Fibroblast of lung (primary cell): ENCODE measurements at regions not wholly inside any gene's neighbourhood (a gene's known extent, or its start where the extent isn't known, plus 50 kb on each side); places are given as distances from the start of the nearest gene placed in this dataset.

Source experiments
- EZH2 ChIP-seq: IDR thresholded peaks from 2 replicates; pipeline ENCODE4 v1.5.1; 2012; ENCODE audit warnings: low read length, control low read depth, mild to moderate bottlenecking; ENCODE audit errors: missing control alignments
- TF ChIP-seq, protein P1 (sequence below), 2 donors: IDR thresholded peaks in 1 of 2; conservative IDR thresholded peaks in 1 of 2; 1 replicate in 1 of 2; 2 replicates in 1 of 2; pipeline ENCODE4 v1.5.1; 2011 to 2012; ENCODE audit warnings: low read length in 2 of 2, control low read depth in 1 of 2, inconsistent platforms in 1 of 2, low read depth in 1 of 2, mild to moderate bottlenecking in 1 of 2

DNA sequence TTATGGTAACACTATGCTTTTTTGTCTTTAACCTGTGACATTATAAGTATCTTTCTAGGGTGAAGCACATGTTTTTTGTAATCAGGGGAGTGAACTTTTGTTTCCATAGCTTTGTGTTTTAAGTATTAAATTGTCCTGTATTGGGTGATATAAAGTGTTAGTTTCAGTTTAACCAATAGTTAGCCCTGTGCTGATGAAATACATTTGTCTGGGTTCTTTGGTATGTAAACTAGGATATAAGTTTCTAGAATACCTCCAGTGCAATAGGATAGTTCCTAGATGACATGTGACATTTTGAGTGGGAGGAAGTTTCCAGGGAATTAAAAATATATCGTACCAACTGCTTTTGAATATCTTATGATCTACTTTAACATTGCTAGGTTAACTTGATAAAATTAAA is 611.0 kb upstream of the MARCKS start:
- TF ChIP-seq, protein P1, sequence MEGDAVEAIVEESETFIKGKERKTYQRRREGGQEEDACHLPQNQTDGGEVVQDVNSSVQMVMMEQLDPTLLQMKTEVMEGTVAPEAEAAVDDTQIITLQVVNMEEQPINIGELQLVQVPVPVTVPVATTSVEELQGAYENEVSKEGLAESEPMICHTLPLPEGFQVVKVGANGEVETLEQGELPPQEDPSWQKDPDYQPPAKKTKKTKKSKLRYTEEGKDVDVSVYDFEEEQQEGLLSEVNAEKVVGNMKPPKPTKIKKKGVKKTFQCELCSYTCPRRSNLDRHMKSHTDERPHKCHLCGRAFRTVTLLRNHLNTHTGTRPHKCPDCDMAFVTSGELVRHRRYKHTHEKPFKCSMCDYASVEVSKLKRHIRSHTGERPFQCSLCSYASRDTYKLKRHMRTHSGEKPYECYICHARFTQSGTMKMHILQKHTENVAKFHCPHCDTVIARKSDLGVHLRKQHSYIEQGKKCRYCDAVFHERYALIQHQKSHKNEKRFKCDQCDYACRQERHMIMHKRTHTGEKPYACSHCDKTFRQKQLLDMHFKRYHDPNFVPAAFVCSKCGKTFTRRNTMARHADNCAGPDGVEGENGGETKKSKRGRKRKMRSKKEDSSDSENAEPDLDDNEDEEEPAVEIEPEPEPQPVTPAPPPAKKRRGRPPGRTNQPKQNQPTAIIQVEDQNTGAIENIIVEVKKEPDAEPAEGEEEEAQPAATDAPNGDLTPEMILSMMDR (conservative IDR thresholded peaks at IDR 0.05 in 1 of 2, IDR thresholded peaks at IDR 0.05 in 1 of 2; ENCODE audit: low read depth in 1 of 2, low read length in 2 of 2), result no peak
- no peak for TF ChIP-seq EZH2
